ENCODE measurements at regions not wholly inside any gene's neighbourhood (a gene's known extent, or its start where the extent isn't known, plus 50 kb on each side); places are given as distances from the start of the nearest gene placed in this dataset.

DNA sequence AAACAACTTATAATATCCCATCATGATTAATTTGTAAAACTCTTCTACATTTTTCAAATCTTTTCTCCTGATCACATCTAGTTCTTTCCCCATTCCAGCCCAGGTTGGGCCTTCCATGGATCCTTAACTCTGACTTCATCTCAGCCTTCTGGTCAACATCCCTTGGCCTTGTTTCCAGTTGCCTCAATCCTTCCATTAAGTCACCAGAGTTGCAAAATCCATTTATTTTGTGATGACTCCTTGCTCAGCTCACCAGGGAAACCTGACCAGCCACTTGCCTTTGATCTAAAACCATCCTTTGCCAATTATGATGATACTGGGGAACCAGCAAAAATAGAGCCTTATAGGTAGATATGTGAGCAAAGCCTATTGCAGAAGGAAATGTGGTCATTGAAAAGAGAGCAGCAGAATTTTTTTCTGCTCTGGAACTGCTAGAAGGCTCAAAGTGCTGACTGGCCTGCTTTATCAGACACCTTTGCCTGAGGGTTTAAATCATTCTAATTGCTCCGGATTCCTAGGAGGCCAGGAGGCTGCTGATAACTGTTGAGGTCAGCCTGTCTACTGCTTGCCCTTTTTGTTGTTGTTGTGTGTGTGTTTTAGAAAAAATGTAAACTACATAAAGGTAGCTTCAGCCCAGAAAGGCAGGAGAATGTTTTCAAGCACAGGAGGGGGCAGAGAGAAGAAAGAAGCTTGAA is 512.2 kb upstream of the GRIA1 start:
- TF ChIP-seq POLR2A (IDR thresholded peaks at IDR 0.05) = no peak
- TF ChIP-seq, protein P1, sequence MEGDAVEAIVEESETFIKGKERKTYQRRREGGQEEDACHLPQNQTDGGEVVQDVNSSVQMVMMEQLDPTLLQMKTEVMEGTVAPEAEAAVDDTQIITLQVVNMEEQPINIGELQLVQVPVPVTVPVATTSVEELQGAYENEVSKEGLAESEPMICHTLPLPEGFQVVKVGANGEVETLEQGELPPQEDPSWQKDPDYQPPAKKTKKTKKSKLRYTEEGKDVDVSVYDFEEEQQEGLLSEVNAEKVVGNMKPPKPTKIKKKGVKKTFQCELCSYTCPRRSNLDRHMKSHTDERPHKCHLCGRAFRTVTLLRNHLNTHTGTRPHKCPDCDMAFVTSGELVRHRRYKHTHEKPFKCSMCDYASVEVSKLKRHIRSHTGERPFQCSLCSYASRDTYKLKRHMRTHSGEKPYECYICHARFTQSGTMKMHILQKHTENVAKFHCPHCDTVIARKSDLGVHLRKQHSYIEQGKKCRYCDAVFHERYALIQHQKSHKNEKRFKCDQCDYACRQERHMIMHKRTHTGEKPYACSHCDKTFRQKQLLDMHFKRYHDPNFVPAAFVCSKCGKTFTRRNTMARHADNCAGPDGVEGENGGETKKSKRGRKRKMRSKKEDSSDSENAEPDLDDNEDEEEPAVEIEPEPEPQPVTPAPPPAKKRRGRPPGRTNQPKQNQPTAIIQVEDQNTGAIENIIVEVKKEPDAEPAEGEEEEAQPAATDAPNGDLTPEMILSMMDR (IDR thresholded peaks at IDR 0.05) = no peak

Data from right lobe of liver (tissue), 4 donors.